ENCODE measurements at regions not wholly inside any gene's neighbourhood (a gene's known extent, or its start where the extent isn't known, plus 50 kb on each side); places are given as distances from the start of the nearest gene placed in this dataset.

GRCh38 chr4:19054916-19055315, 1033.4 kb upstream of the LCORL start:
- TF ChIP-seq CTCF (IDR thresholded peaks at IDR 0.05) (no peak), POLR2A (IDR thresholded peaks at IDR 0.05) (no peak)

Measured in heart left ventricle (tissue), 13 donors.